Amniotic stem cell (primary cell): ENCODE measurements at regions not wholly inside any gene's neighbourhood (a gene's known extent, or its start where the extent isn't known, plus 50 kb on each side); places are given as distances from the start of the nearest gene placed in this dataset.

ENCODE experiments used
- DNase-seq: peaks from one replicate; lab custom pipeline; 2025; lab: John Stamatoyannopoulos, UW

GRCh38 chr14:54174457-54174856 is 217.8 kb upstream of the BMP4 start:
- no peak for DNase-seq

GRCh38 chr14:54175298-54175942 is 218.8 kb upstream of the BMP4 start:
- DNase-seq: peak; percentile 46

GRCh38 chr14:54177019-54177418 is 219.8 kb upstream of the CDKN3 start:
- no peak for DNase-seq

GRCh38 chr14:54177641-54178621 is 218.9 kb upstream of the CDKN3 start:
- no peak for DNase-seq

- DNase-seq: no peak
Measured at GRCh38 chr14:54182419-54183045, 214.3 kb upstream of the CDKN3 start.

- DNase-seq: no peak
Measured at GRCh38 chr14:54186821-54187763, 209.7 kb upstream of the CDKN3 start.

GRCh38 chr14:54188064-54188666 is 208.6 kb upstream of the CDKN3 start:
- DNase-seq: no peak

GRCh38 chr14:54189333-54189732 is 207.5 kb upstream of the CDKN3 start:
- no peak for DNase-seq

- DNase-seq: no peak
Measured at GRCh38 chr14:54189748-54190354, 207.0 kb upstream of the CDKN3 start.

- no peak for DNase-seq
Measured at GRCh38 chr14:54191846-54192245, 205.0 kb upstream of the CDKN3 start.

GRCh38 chr14:54192610-54193009 is 204.2 kb upstream of the CDKN3 start:
- no peak for DNase-seq

GRCh38 chr14:54193871-54194270 is 202.9 kb upstream of the CDKN3 start:
- DNase-seq: no peak

- no peak for DNase-seq
Measured at GRCh38 chr14:54194501-54194900, 202.3 kb upstream of the CDKN3 start.

GRCh38 chr14:54197369-54197768 is 199.4 kb upstream of the CDKN3 start:
- no peak for DNase-seq

GRCh38 chr14:54200726-54201125 is 196.1 kb upstream of the CDKN3 start:
- no peak for DNase-seq

- DNase-seq: no peak
Measured at GRCh38 chr14:54202288-54202687, 194.5 kb upstream of the CDKN3 start.

- no peak for DNase-seq
Measured at GRCh38 chr14:54206516-54206915, 190.3 kb upstream of the CDKN3 start.

- no peak for DNase-seq
Measured at GRCh38 chr14:54207075-54207474, 189.7 kb upstream of the CDKN3 start.

GRCh38 chr14:54207476-54208462 is 189.0 kb upstream of the CDKN3 start:
- DNase-seq: no peak

- no peak for DNase-seq
Measured at GRCh38 chr14:54208751-54209150, 188.1 kb upstream of the CDKN3 start.
